ENCODE measurements at regions not wholly inside any gene's neighbourhood (a gene's known extent, or its start where the extent isn't known, plus 50 kb on each side); places are given as distances from the start of the nearest gene placed in this dataset.

- WGBS, 2 donors (ENCODE audit: low coverage in 1 of 2) = 74 to 75% methylated on average over 2 to 3 of the region's 3 CpGs
- H3K27me3 ChIP-seq = peaks cover 4% of the 10 kb centered on the region
- TF ChIP-seq CTCF (IDR thresholded peaks at IDR 0.05) (no peak), POLR2A (IDR thresholded peaks at IDR 0.05) (no peak), POLR2AphosphoS5 (IDR thresholded peaks at IDR 0.05) (no peak), EP300 (IDR thresholded peaks at IDR 0.05; ENCODE audit: low read depth) (no peak)
- DNase-seq = no peak
- intact Hi-C loops (cut with DNase I; ENCODE audit: low total_unique reads) (no loop called here), in situ Hi-C loops (cut with MboI; ENCODE audit: low pct_ligation_motif_present in 1 of 4, low pct_unique_long_range_greater_than_20kb in 1 of 4, low sequenced_read_pairs in 3 of 4) (no loop called here)
- H3K36me3 ChIP-seq = no peaks in the 10 kb centered on the region
- no peaks in the 10 kb centered on the region for H3K9me3 ChIP-seq
- H3K4me1 ChIP-seq = no peaks in the 10 kb centered on the region
- H3K27ac ChIP-seq = no peak overlapping the region
- H3K4me3 ChIP-seq = no peak overlapping the region
These were observed 96.9 kb downstream of the FAM76B start for GRCh38 chr11:95692526-95693260.

- H3K4me3 ChIP-seq = no peak overlapping the region
These were observed 99.5 kb downstream of the FAM76B start for GRCh38 chr11:95690100-95690499.

GRCh38 chr11:95688501-95689222, 100.9 kb downstream of the FAM76B start:
- H3K4me1 ChIP-seq = no peaks in the 10 kb centered on the region
- 46 to 53% methylated on average over 7 of the region's 7 CpGs for WGBS, 2 donors (ENCODE audit: low coverage in 1 of 2)
- no peak overlapping the region for H3K27ac ChIP-seq

More at GRCh38 chr11:95690100-95690499, 99.5 kb downstream of the FAM76B start:
- no peak for TF ChIP-seq POLR2A (IDR thresholded peaks at IDR 0.05)
- no peak for TF ChIP-seq EP300 (IDR thresholded peaks at IDR 0.05; ENCODE audit: low read depth)
- no peak for TF ChIP-seq POLR2AphosphoS5 (IDR thresholded peaks at IDR 0.05)
- no peak for TF ChIP-seq CTCF (IDR thresholded peaks at IDR 0.05)
- 92 to 93% methylated on average over 3 of the region's 3 CpGs for WGBS, 2 donors (ENCODE audit: low coverage in 1 of 2)
- intact Hi-C loops (cut with DNase I; ENCODE audit: low total_unique reads) = no loop called here
- no peak for DNase-seq
- peaks cover 4% of the 10 kb centered on the region for H3K27me3 ChIP-seq
- no peak overlapping the region for H3K27ac ChIP-seq
- no peaks in the 10 kb centered on the region for H3K36me3 ChIP-seq
- in situ Hi-C loops (cut with MboI; ENCODE audit: low pct_ligation_motif_present in 1 of 4, low pct_unique_long_range_greater_than_20kb in 1 of 4, low sequenced_read_pairs in 3 of 4) = no loop called here
- H3K9me3 ChIP-seq = no peaks in the 10 kb centered on the region
- no peaks in the 10 kb centered on the region for H3K4me1 ChIP-seq

More at GRCh38 chr11:95688501-95689222, 100.9 kb downstream of the FAM76B start:
- H3K27me3 ChIP-seq = peaks cover 4% of the 10 kb centered on the region
- no peak overlapping the region for H3K4me3 ChIP-seq
- intact Hi-C loops (cut with DNase I; ENCODE audit: low total_unique reads) = no loop called here
- DNase-seq = no peak
- H3K36me3 ChIP-seq = no peaks in the 10 kb centered on the region
- in situ Hi-C loops (cut with MboI; ENCODE audit: low pct_ligation_motif_present in 1 of 4, low pct_unique_long_range_greater_than_20kb in 1 of 4, low sequenced_read_pairs in 3 of 4) = no loop called here
- no peaks in the 10 kb centered on the region for H3K9me3 ChIP-seq
- TF ChIP-seq CTCF (IDR thresholded peaks at IDR 0.05) = no peak
- TF ChIP-seq EP300 (IDR thresholded peaks at IDR 0.05; ENCODE audit: low read depth) = no peak
- TF ChIP-seq POLR2AphosphoS5 (IDR thresholded peaks at IDR 0.05) = no peak
- no peak for TF ChIP-seq POLR2A (IDR thresholded peaks at IDR 0.05)

All from transverse colon (tissue), 4 donors.